Muscle of back (tissue), 3 donors: ENCODE measurements at regions not wholly inside any gene's neighbourhood (a gene's known extent, or its start where the extent isn't known, plus 50 kb on each side); places are given as distances from the start of the nearest gene placed in this dataset.
"Not testable (repeated sequence)": the region's sequence is repeated elsewhere in the genome, so short reads cannot be mapped to it uniquely, and the experiment has no call there.

ENCODE experiments used
- DNase-seq, 3 donors: peaks; one replicate each; pipeline versions ENCODE4 v3.0.0 to v3.0.0-alpha.2; 2013

- no peak for DNase-seq
Measured at GRCh38 chr6:55058682-55059081, 115.6 kb upstream of the HCRTR2 start.

- no peak for DNase-seq
Measured at GRCh38 chr6:55064711-55065420, 109.4 kb upstream of the HCRTR2 start.

GRCh38 chr6:55069132-55069781 lies 105.1 kb upstream of the HCRTR2 start:
- peak; percentile 21 to 46 (median 28) for DNase-seq

GRCh38 chr6:55082021-55082420 lies 92.3 kb upstream of the HCRTR2 start:
- no peak for DNase-seq

GRCh38 chr6:55088011-55088410 lies 86.3 kb upstream of the HCRTR2 start:
- not testable (repeated sequence) for DNase-seq

- DNase-seq, result no peak
Measured at GRCh38 chr6:55088902-55089301, 85.4 kb upstream of the HCRTR2 start.

- no peak for DNase-seq
Measured at GRCh38 chr6:55089325-55089724, 85.0 kb upstream of the HCRTR2 start.

- DNase-seq, result no peak
Measured at GRCh38 chr6:55100686-55101085, 73.6 kb upstream of the HCRTR2 start.

- DNase-seq, result no peak
Measured at GRCh38 chr6:55101157-55101556, 73.2 kb upstream of the HCRTR2 start.

GRCh38 chr6:55108134-55109130 lies 65.9 kb upstream of the HCRTR2 start:
- no peak for DNase-seq

- no peak for DNase-seq
Measured at GRCh38 chr6:55117267-55117666, 57.0 kb upstream of the HCRTR2 start.

- DNase-seq, result not testable (repeated sequence)
Measured at GRCh38 chr6:55124241-55124640, 50.1 kb upstream of the HCRTR2 start.
